Fibroblast of lung (primary cell): ENCODE measurements at regions not wholly inside any gene's neighbourhood (a gene's known extent, or its start where the extent isn't known, plus 50 kb on each side); places are given as distances from the start of the nearest gene placed in this dataset.

Experiments used
- DNase-seq, 2 donors: peaks; one replicate each; pipeline versions ENCODE4 v3.0.0 to v3.0.0-alpha.2; 2010; ENCODE audit warnings: low read depth in 2 of 2
- H2AFZ ChIP-seq: 2 replicates; pipeline ENCODE4 v1.5.1; 2012; ENCODE audit warnings: low read length, control low read depth, inconsistent platforms
- H3K27ac ChIP-seq: 2 replicates; pipeline ENCODE4 v1.5.1; 2011; ENCODE audit warnings: low read length, control low read depth; ENCODE audit not compliant: insufficient read depth
- H3K27me3 ChIP-seq: 2 replicates; pipeline ENCODE4 v1.5.1; 2011; ENCODE audit warnings: mild to moderate bottlenecking, low read length; ENCODE audit not compliant: control insufficient read depth, insufficient read depth
- H3K36me3 ChIP-seq: 2 replicates; pipeline ENCODE4 v1.5.1; 2011; ENCODE audit warnings: low read length; ENCODE audit not compliant: control insufficient read depth, insufficient read depth
- H3K4me1 ChIP-seq: 2 replicates; pipeline ENCODE4 v1.5.1; 2011; ENCODE audit warnings: low read length; ENCODE audit not compliant: control insufficient read depth, insufficient read depth; ENCODE audit errors: extremely low read depth
- H3K4me2 ChIP-seq: 2 replicates; pipeline ENCODE4 v1.5.1; 2011; ENCODE audit warnings: low read length, control low read depth; ENCODE audit not compliant: insufficient read depth; ENCODE audit errors: extremely low read depth
- H3K4me3 ChIP-seq, 4 experiments: fragments of 200-600 bp in 1 of 4; sonication (generic) in 1 of 4; replicated peaks in 1 of 4; 2 replicates each; pipeline ENCODE4 v1.5.1; 2011 to 2016; ENCODE audit warnings: low read length in 4 of 4, low read depth in 3 of 4, mild to moderate bottlenecking in 3 of 4, control low read depth in 2 of 4, inconsistent platforms in 1 of 4, mixed read lengths in 1 of 4; ENCODE audit not compliant: insufficient read depth in 1 of 4; ENCODE audit errors: control extremely low read depth in 1 of 4
- H3K79me2 ChIP-seq: 2 replicates; pipeline ENCODE4 v1.5.1; 2012; ENCODE audit warnings: mild to moderate bottlenecking, low read length, inconsistent platforms; ENCODE audit not compliant: control insufficient read depth, insufficient read depth
- H3K9ac ChIP-seq: 2 replicates; pipeline ENCODE4 v1.5.1; 2011; ENCODE audit warnings: mild to moderate bottlenecking, low read length, control low read depth; ENCODE audit not compliant: insufficient read depth
- H3K9me3 ChIP-seq: 2 replicates; pipeline ENCODE4 v1.5.1; 2012; ENCODE audit warnings: low read depth, low read length; ENCODE audit not compliant: control insufficient read depth, insufficient read depth
- H4K20me1 ChIP-seq: 2 replicates; pipeline ENCODE4 v1.5.1; 2011; ENCODE audit warnings: low read length; ENCODE audit not compliant: control insufficient read depth, insufficient read depth; ENCODE audit errors: extremely low read depth
- CTCF ChIP-seq, 2 donors: IDR thresholded peaks in 1 of 2; conservative IDR thresholded peaks in 1 of 2; 1 replicate in 1 of 2; 2 replicates in 1 of 2; pipeline ENCODE4 v1.5.1; 2011 to 2012; ENCODE audit warnings: low read length in 2 of 2, control low read depth in 1 of 2, inconsistent platforms in 1 of 2, low read depth in 1 of 2, mild to moderate bottlenecking in 1 of 2
- EZH2 ChIP-seq: IDR thresholded peaks from 2 replicates; pipeline ENCODE4 v1.5.1; 2012; ENCODE audit warnings: low read length, control low read depth, mild to moderate bottlenecking; ENCODE audit errors: missing control alignments

- no peak overlapping the region for H3K4me3 ChIP-seq
- H3K9me3 ChIP-seq = no peaks in the 10 kb centered on the region
- H3K4me1 ChIP-seq = no peaks in the 10 kb centered on the region
- no peak for DNase-seq
- no peaks in the 10 kb centered on the region for H3K27me3 ChIP-seq
- no peaks in the 10 kb centered on the region for H4K20me1 ChIP-seq
- no peaks in the 10 kb centered on the region for H3K79me2 ChIP-seq
- no peak overlapping the region for H3K27ac ChIP-seq
- H3K36me3 ChIP-seq = no peaks in the 10 kb centered on the region
- no peak for TF ChIP-seq CTCF (conservative IDR thresholded peaks at IDR 0.05 in 1 of 2, IDR thresholded peaks at IDR 0.05 in 1 of 2; ENCODE audit: low read depth in 1 of 2, low read length in 2 of 2)
- no peak overlapping the region for H3K9ac ChIP-seq
- no peak overlapping the region for H2AFZ ChIP-seq
- no peak overlapping the region for H3K4me2 ChIP-seq
Observed at GRCh38 chr1:213440766-213441165, 389.7 kb downstream of the RPS6KC1 start.

- no peak for DNase-seq
- H3K27ac ChIP-seq = no peak overlapping the region
- H3K27me3 ChIP-seq = no peaks in the 10 kb centered on the region
- no peak overlapping the region for H3K4me3 ChIP-seq
- H3K36me3 ChIP-seq = no peaks in the 10 kb centered on the region
- TF ChIP-seq EZH2 (no peak), CTCF (conservative IDR thresholded peaks at IDR 0.05 in 1 of 2, IDR thresholded peaks at IDR 0.05 in 1 of 2; ENCODE audit: low read depth in 1 of 2, low read length in 2 of 2) (no peak)
- H2AFZ ChIP-seq = no peak overlapping the region
- H3K4me2 ChIP-seq = no peak overlapping the region
- H3K79me2 ChIP-seq = no peaks in the 10 kb centered on the region
- H3K9me3 ChIP-seq = no peaks in the 10 kb centered on the region
- H3K9ac ChIP-seq = no peak overlapping the region
- H4K20me1 ChIP-seq = no peaks in the 10 kb centered on the region
- no peaks in the 10 kb centered on the region for H3K4me1 ChIP-seq
Observed at GRCh38 chr1:213443415-213443814, 392.4 kb downstream of the RPS6KC1 start.

GRCh38 chr1:213444224-213444623, 393.2 kb downstream of the RPS6KC1 start:
- Histone ChIP-seq H2AFZ (no peak overlapping the region), H3K27me3 (no peaks in the 10 kb centered on the region), H3K79me2 (no peaks in the 10 kb centered on the region), H3K27ac (no peak overlapping the region), H3K9me3 (no peaks in the 10 kb centered on the region), H4K20me1 (no peaks in the 10 kb centered on the region), H3K4me1 (no peaks in the 10 kb centered on the region), H3K36me3 (no peaks in the 10 kb centered on the region), H3K4me2 (no peak overlapping the region), H3K9ac (no peak overlapping the region), H3K4me3 (no peak overlapping the region)
- TF ChIP-seq CTCF (conservative IDR thresholded peaks at IDR 0.05 in 1 of 2, IDR thresholded peaks at IDR 0.05 in 1 of 2; ENCODE audit: low read depth in 1 of 2, low read length in 2 of 2) = no peak
- no peak for TF ChIP-seq EZH2
- DNase-seq = no peak
